Lower lobe of right lung (tissue), 2 donors: ENCODE measurements at regions not wholly inside any gene's neighbourhood (a gene's known extent, or its start where the extent isn't known, plus 50 kb on each side); places are given as distances from the start of the nearest gene placed in this dataset.
A peak's percentile ranks its signal among the peaks of the same experiment; 100 is the strongest.

Experiments
- ATAC-seq, 2 donors: fragments of 200-7000 bp; cut with Tn5 transposase; one replicate each; pipeline ENCODE4 v1.9.1; 2020 to 2022; ENCODE audit warnings: mild to moderate bottlenecking in 2 of 2, moderate library complexity in 2 of 2
- DNase-seq: peaks from one replicate; pipeline ENCODE4 v3.0.0-alpha.2; 2020
- H3K27ac ChIP-seq: fragments of 200-600 bp; one replicate; pipeline ENCODE4 v1.8.0; 2022
- H3K27me3 ChIP-seq: fragments of 200-600 bp; one replicate; pipeline ENCODE4 v1.8.0; 2022; ENCODE audit warnings: low read depth
- H3K36me3 ChIP-seq: fragments of 200-600 bp; one replicate; pipeline ENCODE4 v1.8.0; 2022; ENCODE audit warnings: mild to moderate bottlenecking
- H3K4me1 ChIP-seq: fragments of 200-600 bp; one replicate; pipeline ENCODE4 v1.8.0; 2022
- H3K4me3 ChIP-seq: fragments of 200-600 bp; one replicate; pipeline ENCODE4 v1.8.0; 2022; ENCODE audit warnings: mild to moderate bottlenecking
- H3K9me3 ChIP-seq: fragments of 200-600 bp; one replicate; pipeline ENCODE4 v1.8.0; 2022
- intact Hi-C: fragments of 100-400 bp; cut with DNase I; formaldehyde crosslinking; loops from one replicate; pipeline ENCODE4 v1.11.0; 2022
- TF ChIP-seq, protein P1 (sequence below): fragments of 200-600 bp; IDR thresholded peaks from one replicate; pipeline ENCODE4 v1.8.0; 2022; ENCODE audit warnings: antibody characterized with exemption, mild to moderate bottlenecking
- donor health status: DM: no; HTN: yes; CAD: no; lungs with severe emphysema.

DNA sequence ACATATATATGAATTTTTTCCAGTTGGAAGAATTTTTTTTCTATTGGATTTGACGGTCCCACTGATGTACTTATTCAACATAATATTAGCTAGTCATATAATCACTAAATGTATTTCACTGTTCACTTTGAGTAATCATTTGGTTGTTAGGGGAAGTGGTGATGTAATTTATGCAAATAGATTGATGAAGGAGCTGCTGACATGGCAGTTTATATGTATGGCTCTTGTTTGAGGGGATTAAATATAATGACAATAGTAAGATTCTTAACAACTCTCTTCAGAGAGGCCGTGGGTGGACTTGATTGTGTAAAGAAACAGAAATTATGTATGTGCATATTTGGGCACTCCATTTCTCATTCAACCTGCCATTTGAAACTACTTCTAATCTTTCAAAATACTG is 653.6 kb upstream of the ADGRL4 start:
- TF ChIP-seq, protein P1, sequence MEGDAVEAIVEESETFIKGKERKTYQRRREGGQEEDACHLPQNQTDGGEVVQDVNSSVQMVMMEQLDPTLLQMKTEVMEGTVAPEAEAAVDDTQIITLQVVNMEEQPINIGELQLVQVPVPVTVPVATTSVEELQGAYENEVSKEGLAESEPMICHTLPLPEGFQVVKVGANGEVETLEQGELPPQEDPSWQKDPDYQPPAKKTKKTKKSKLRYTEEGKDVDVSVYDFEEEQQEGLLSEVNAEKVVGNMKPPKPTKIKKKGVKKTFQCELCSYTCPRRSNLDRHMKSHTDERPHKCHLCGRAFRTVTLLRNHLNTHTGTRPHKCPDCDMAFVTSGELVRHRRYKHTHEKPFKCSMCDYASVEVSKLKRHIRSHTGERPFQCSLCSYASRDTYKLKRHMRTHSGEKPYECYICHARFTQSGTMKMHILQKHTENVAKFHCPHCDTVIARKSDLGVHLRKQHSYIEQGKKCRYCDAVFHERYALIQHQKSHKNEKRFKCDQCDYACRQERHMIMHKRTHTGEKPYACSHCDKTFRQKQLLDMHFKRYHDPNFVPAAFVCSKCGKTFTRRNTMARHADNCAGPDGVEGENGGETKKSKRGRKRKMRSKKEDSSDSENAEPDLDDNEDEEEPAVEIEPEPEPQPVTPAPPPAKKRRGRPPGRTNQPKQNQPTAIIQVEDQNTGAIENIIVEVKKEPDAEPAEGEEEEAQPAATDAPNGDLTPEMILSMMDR: no peak
- Histone ChIP-seq H3K4me1 (no peaks in the 10 kb centered on the region), H3K9me3 (no peaks in the 10 kb centered on the region), H3K27ac (no peak overlapping the region), H3K36me3 (no peaks in the 10 kb centered on the region), H3K27me3 (no peaks in the 10 kb centered on the region), H3K4me3 (no peak overlapping the region)
- intact Hi-C loops: no loop called here
- DNase-seq (no peak), ATAC-seq (no peak)

DNA sequence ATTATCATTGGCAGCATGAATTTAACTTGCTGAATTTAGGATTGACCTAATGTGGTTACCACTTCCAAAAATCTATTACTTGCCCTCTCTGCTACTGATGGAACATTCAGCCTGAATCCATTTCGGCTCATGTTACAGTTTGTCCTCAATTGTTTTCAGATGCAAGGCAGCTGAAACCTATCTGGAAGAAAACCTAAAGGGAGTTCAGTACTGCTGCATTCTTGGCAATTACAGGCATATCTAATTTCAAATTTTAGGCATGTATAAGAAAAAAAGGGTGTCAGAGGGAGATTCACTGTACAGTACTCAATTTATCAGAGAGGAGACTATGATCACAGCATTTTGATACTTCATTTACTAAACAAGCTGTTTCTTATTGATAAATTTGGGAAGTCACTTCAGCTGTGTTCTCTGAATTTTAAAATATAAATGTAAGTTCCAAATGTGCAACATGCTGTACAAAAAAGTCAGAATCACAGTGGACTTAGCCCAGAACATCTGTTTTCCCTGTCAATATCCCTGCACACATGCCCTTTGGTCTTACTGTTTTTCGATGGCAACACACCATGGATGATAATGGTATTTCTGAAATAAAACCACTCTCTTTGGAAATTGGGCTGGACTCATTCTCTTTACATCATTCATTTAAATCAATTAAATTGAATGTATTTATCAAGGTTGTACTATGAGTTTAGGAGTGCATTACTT is 651.6 kb upstream of the ADGRL4 start:
- Histone ChIP-seq H3K27ac (no peak overlapping the region), H3K9me3 (no peaks in the 10 kb centered on the region), H3K36me3 (no peaks in the 10 kb centered on the region), H3K27me3 (no peaks in the 10 kb centered on the region), H3K4me1 (no peaks in the 10 kb centered on the region), H3K4me3 (no peak overlapping the region)
- intact Hi-C loops: no loop called here
- TF ChIP-seq, protein P1: no peak
- DNase-seq (no peak), ATAC-seq (no peak)

DNA sequence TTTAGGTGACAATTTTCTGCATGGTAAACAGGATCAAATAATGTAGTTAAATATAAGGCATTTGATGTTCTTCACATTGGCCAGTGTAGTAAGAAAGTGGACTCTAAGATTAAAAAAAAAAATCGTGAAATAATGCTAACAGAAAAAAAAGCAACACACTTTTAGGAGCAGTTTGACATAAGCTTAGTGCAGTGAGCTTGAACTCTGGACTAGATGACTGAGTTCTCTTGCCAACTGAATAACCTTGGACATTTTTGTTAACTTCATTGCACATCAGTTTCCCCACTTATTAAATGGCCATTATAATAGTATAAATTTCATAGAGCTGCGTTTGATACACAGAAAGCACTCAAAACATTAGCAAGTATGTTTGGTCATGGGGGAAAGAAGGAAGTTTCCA is 649.3 kb upstream of the ADGRL4 start:
- DNase-seq: no peak
- intact Hi-C loops: no loop called here
- TF ChIP-seq, protein P1: no peak
- Histone ChIP-seq H3K4me1 (no peaks in the 10 kb centered on the region), H3K9me3 (no peaks in the 10 kb centered on the region), H3K4me3 (no peak overlapping the region), H3K27me3 (no peaks in the 10 kb centered on the region), H3K27ac (no peak overlapping the region), H3K36me3 (no peaks in the 10 kb centered on the region)
- ATAC-seq: no peak

DNA sequence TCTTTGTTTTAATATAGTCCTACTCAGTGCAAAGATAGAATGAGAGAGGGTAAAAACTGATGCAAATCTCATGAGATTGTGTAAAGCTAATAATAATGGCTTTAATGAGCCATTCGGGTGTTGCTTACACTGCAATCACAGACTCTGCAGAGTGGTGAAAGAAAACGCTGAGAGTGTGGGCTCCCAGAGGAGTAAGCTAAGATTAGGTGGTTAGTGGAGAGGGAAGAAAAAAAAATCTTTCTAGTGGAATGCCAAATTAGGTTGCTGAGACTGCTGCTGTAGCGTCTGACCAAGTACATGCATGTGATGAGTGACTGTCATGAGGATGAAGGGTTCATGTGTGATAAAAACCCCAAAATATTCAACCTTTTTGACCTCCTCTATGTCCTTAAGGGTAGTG is 645.9 kb upstream of the ADGRL4 start:
- no peaks in the 10 kb centered on the region for H3K4me1 ChIP-seq
- H3K27ac ChIP-seq: no peak overlapping the region
- TF ChIP-seq, protein P1: no peak
- no peaks in the 10 kb centered on the region for H3K9me3 ChIP-seq
- no peak overlapping the region for H3K4me3 ChIP-seq
- ATAC-seq (no peak), DNase-seq (no peak)
- no peaks in the 10 kb centered on the region for H3K27me3 ChIP-seq
- H3K36me3 ChIP-seq: no peaks in the 10 kb centered on the region
- intact Hi-C loops: no loop called here

DNA sequence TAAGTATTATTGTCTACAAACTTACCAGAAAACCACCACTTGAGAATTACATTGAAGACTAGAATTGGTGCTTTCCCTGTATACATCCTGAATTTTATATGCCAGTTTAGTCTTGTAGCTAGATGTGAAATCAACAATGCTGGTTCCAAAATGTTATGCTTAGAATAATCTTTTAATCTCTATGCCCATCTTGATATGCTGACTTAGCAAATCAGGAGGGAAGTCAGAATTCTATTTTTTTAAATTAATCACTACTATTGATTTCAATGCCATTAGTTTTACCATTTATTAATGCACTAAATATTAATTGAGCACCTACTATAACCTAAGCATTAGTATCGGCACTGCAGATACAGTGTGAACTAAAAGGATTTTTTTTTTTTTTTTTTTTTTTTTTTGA is 641.6 kb upstream of the ADGRL4 start:
- no peak for ATAC-seq
- Histone ChIP-seq H3K9me3 (no peaks in the 10 kb centered on the region), H3K4me1 (peaks cover 6% of the 10 kb centered on the region), H3K36me3 (no peaks in the 10 kb centered on the region), H3K27me3 (no peaks in the 10 kb centered on the region), H3K4me3 (no peak overlapping the region), H3K27ac (no peak overlapping the region)
- TF ChIP-seq, protein P1: no peak
- intact Hi-C loops: no loop called here
- no peak for DNase-seq

DNA sequence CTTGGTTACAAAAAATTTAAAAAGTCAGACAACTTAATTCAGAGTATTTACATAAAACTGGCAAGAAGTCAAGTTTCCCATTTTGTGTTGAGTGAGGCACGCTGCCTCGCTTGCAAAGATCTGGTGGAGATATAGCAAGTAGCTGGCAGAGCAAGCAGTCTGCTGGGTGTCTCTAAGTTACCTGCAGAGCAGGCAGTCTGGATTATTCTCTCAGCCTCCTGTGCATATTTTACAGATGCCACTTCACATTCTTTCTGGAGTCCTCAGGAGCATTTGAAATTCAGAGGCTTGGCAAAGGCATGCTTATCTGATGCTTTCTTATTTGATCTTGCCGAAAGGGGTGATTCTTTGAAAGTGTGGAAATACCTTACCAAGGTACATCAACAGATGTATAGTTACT is 640.4 kb upstream of the ADGRL4 start:
- Histone ChIP-seq H3K4me1 (peaks cover 6% of the 10 kb centered on the region), H3K4me3 (no peak overlapping the region), H3K36me3 (no peaks in the 10 kb centered on the region), H3K27ac (no peak overlapping the region), H3K9me3 (no peaks in the 10 kb centered on the region), H3K27me3 (no peaks in the 10 kb centered on the region)
- DNase-seq: no peak
- peak; percentile 80 to 87 for ATAC-seq
- intact Hi-C loops: no loop called here
- TF ChIP-seq, protein P1: no peak
